HEK293 (cell line): ENCODE measurements at regions not wholly inside any gene's neighbourhood (a gene's known extent, or its start where the extent isn't known, plus 50 kb on each side); places are given as distances from the start of the nearest gene placed in this dataset.

Source experiments
- CTCF ChIP-seq: fragments of 450-650 bp; formaldehyde crosslinking; IDR thresholded peaks from 2 replicates; pipeline ENCODE4 v1.5.1; 2016; ENCODE audit warnings: missing biosample characterization, missing genetic modification characterization
- HOXA7 ChIP-seq: sonication (generic); formaldehyde crosslinking; IDR thresholded peaks from 2 replicates; pipeline ENCODE4 v1.8.1; 2022; ENCODE audit warnings: missing genetic modification reagents, borderline replicate concordance
- KLF8 ChIP-seq: fragments of 450-650 bp; formaldehyde crosslinking; IDR thresholded peaks from 2 replicates; pipeline ENCODE4 v1.5.1; 2016; ENCODE audit warnings: missing biosample characterization, missing genetic modification characterization
- TRIM28 ChIP-seq: IDR thresholded peaks from 2 replicates; pipeline ENCODE4 v1.6.1; 2011; ENCODE audit warnings: low read length, control low read depth, borderline replicate concordance
- ZBTB1 ChIP-seq: fragments of 450-650 bp; formaldehyde crosslinking; IDR thresholded peaks from 2 replicates; pipeline ENCODE4 v1.5.1; 2016; ENCODE audit warnings: missing biosample characterization, missing genetic modification characterization
- ZNF133 ChIP-seq: fragments of 450-650 bp; formaldehyde crosslinking; IDR thresholded peaks from 2 replicates; pipeline ENCODE4 v1.5.1; 2016; ENCODE audit warnings: missing biosample characterization, missing genetic modification characterization
- ZNF148 ChIP-seq: fragments of 450-650 bp; formaldehyde crosslinking; IDR thresholded peaks from 2 replicates; pipeline ENCODE4 v1.5.0; 2017; ENCODE audit warnings: missing biosample characterization, missing genetic modification characterization, borderline replicate concordance
- ZNF174 ChIP-seq: fragments of 450-650 bp; formaldehyde crosslinking; IDR thresholded peaks from 2 replicates; pipeline ENCODE4 v1.5.0; 2017; ENCODE audit warnings: missing biosample characterization, mild to moderate bottlenecking, missing genetic modification characterization
- ZNF18 ChIP-seq: fragments of 450-650 bp; formaldehyde crosslinking; IDR thresholded peaks from 2 replicates; pipeline ENCODE4 v1.5.1; 2016; ENCODE audit warnings: missing biosample characterization, missing genetic modification characterization
- ZNF398 ChIP-seq: fragments of 450-650 bp; formaldehyde crosslinking; IDR thresholded peaks from 2 replicates; pipeline ENCODE4 v1.5.1; 2017; ENCODE audit warnings: missing biosample characterization, missing genetic modification characterization
- ZNF660 ChIP-seq: fragments of 450-650 bp; IDR thresholded peaks from 2 replicates; pipeline ENCODE4 v1.5.1; 2018; ENCODE audit warnings: missing biosample characterization, mild to moderate bottlenecking, missing genetic modification characterization
- ZNF692 ChIP-seq: fragments of 450-650 bp; formaldehyde crosslinking; IDR thresholded peaks from 2 replicates; pipeline ENCODE4 v1.5.1; 2016; ENCODE audit warnings: missing biosample characterization, missing genetic modification characterization

- TF ChIP-seq CTCF (tag by site-specific recombination) (no peak), ZNF174 (no peak), ZNF692 (tag by site-specific recombination) (no peak), ZNF18 (tag by site-specific recombination) (no peak), ZNF148 (tag by site-specific recombination) (no peak), HOXA7 (CRISPR knock-in tag) (no peak), ZNF398 (tag by site-specific recombination) (no peak), KLF8 (no peak), ZBTB1 (tag by site-specific recombination) (no peak), TRIM28 (no peak), ZNF133 (tag by site-specific recombination) (no peak), ZNF660 (tag by site-specific recombination) (no peak)
Observed at GRCh38 chr1:29632806-29633615, 396.7 kb downstream of the PTPRU start.
